Peyer's patch (tissue), 4 donors: ENCODE measurements at regions not wholly inside any gene's neighbourhood (a gene's known extent, or its start where the extent isn't known, plus 50 kb on each side); places are given as distances from the start of the nearest gene placed in this dataset.

Experiments used
- DNase-seq, 3 donors: peaks; one replicate each; pipeline ENCODE4 v3.0.0-alpha.2; 2017 to 2019
- H3K27ac ChIP-seq, 4 donors: fragments of 200-600 bp; sonication (generic); one replicate each; pipeline ENCODE4 v1.5.1; 2016 to 2019
- H3K27me3 ChIP-seq, 2 donors: fragments of 200-600 bp; sonication (generic); one replicate each; pipeline ENCODE4 v1.5.1; 2019
- H3K36me3 ChIP-seq, 3 donors: fragments of 200-600 bp; sonication (generic); one replicate each; pipeline ENCODE4 v1.5.1; 2016 to 2019
- H3K4me1 ChIP-seq, 4 donors: fragments of 200-600 bp; sonication (generic); one replicate each; pipeline ENCODE4 v1.5.1; 2016 to 2019
- H3K4me3 ChIP-seq, 4 donors: fragments of 200-600 bp; sonication (generic); 1 replicate in 3 of 4; 2 replicates in 1 of 4; pipeline ENCODE4 v1.5.1; 2016 to 2019; ENCODE audit warnings: mild to moderate bottlenecking in 1 of 4
- H3K9me3 ChIP-seq, 4 donors: fragments of 200-600 bp; sonication (generic); one replicate each; pipeline ENCODE4 v1.5.1; 2016 to 2019; ENCODE audit warnings: mild to moderate bottlenecking in 1 of 4
- CTCF ChIP-seq, 6 experiments: fragments of 450-650 bp in 4 of 6; fragments of 200-600 bp in 2 of 6; sonication (generic) in 1 of 6; IDR thresholded peaks; one replicate each; pipeline ENCODE4 v1.5.1; 2017 to 2019; ENCODE audit warnings: antibody characterized with exemption in 6 of 6, mild to moderate bottlenecking in 3 of 6, moderate library complexity in 1 of 6
- POLR2A ChIP-seq, 2 donors: fragments of 450-650 bp; IDR thresholded peaks; one replicate each; pipeline ENCODE4 v1.5.1; 2017; ENCODE audit warnings: antibody characterized with exemption in 2 of 2, mild to moderate bottlenecking in 2 of 2, moderate library complexity in 2 of 2

GRCh38 chr9:20226345-20226744, 396.0 kb downstream of the MLLT3 start:
- H3K4me1 ChIP-seq = no peaks in the 10 kb centered on the region
- no peaks in the 10 kb centered on the region for H3K9me3 ChIP-seq
- no peaks in the 10 kb centered on the region for H3K27me3 ChIP-seq
- TF ChIP-seq POLR2A (IDR thresholded peaks at IDR 0.05) (no peak), CTCF (IDR thresholded peaks at IDR 0.05) (no peak)
- no peak overlapping the region for H3K27ac ChIP-seq
- no peak for DNase-seq
- no peaks in the 10 kb centered on the region for H3K36me3 ChIP-seq
- no peak overlapping the region for H3K4me3 ChIP-seq

GRCh38 chr9:20225826-20226225, 396.5 kb downstream of the MLLT3 start:
- H3K36me3 ChIP-seq = no peaks in the 10 kb centered on the region
- H3K9me3 ChIP-seq = no peaks in the 10 kb centered on the region
- no peak overlapping the region for H3K27ac ChIP-seq
- no peak overlapping the region for H3K4me3 ChIP-seq
- DNase-seq = no peak
- TF ChIP-seq CTCF (IDR thresholded peaks at IDR 0.05) = no peak
- TF ChIP-seq POLR2A (IDR thresholded peaks at IDR 0.05) = no peak
- H3K4me1 ChIP-seq = no peaks in the 10 kb centered on the region
- H3K27me3 ChIP-seq = no peaks in the 10 kb centered on the region

GRCh38 chr9:20224756-20225155, 397.5 kb downstream of the MLLT3 start:
- Histone ChIP-seq H3K9me3 (no peaks in the 10 kb centered on the region), H3K4me3 (no peak overlapping the region), H3K27ac (no peak overlapping the region), H3K36me3 (no peaks in the 10 kb centered on the region), H3K27me3 (no peaks in the 10 kb centered on the region), H3K4me1 (no peaks in the 10 kb centered on the region)
- DNase-seq = no peak
- TF ChIP-seq POLR2A (IDR thresholded peaks at IDR 0.05) = no peak
- TF ChIP-seq CTCF (IDR thresholded peaks at IDR 0.05) = no peak

- H3K36me3 ChIP-seq = no peaks in the 10 kb centered on the region
- no peak for TF ChIP-seq POLR2A (IDR thresholded peaks at IDR 0.05)
- no peak for TF ChIP-seq CTCF (IDR thresholded peaks at IDR 0.05)
- no peaks in the 10 kb centered on the region for H3K9me3 ChIP-seq
Measured at GRCh38 chr9:20220286-20220685, 402.0 kb downstream of the MLLT3 start.

GRCh38 chr9:20219437-20219836, 402.9 kb downstream of the MLLT3 start:
- peak in 1 of 2 donors; percentile 22 for TF ChIP-seq POLR2A (IDR thresholded peaks at IDR 0.05)
- no peak for TF ChIP-seq CTCF (IDR thresholded peaks at IDR 0.05)
- Histone ChIP-seq H3K4me3 (no peak overlapping the region), H3K36me3 (no peaks in the 10 kb centered on the region), H3K4me1 (no peaks in the 10 kb centered on the region), H3K9me3 (no peaks in the 10 kb centered on the region), H3K27ac (no peak overlapping the region), H3K27me3 (no peaks in the 10 kb centered on the region)
- peak in 1 of 3 donors; percentile 52 for DNase-seq

More at GRCh38 chr9:20220286-20220685, 402.0 kb downstream of the MLLT3 start:
- no peak overlapping the region for H3K4me3 ChIP-seq
- DNase-seq = no peak
- no peak overlapping the region for H3K27ac ChIP-seq
- no peaks in the 10 kb centered on the region for H3K4me1 ChIP-seq
- H3K27me3 ChIP-seq = no peaks in the 10 kb centered on the region

- Histone ChIP-seq H3K36me3 (no peaks in the 10 kb centered on the region), H3K27ac (no peak overlapping the region), H3K9me3 (no peaks in the 10 kb centered on the region), H3K4me1 (no peaks in the 10 kb centered on the region), H3K4me3 (no peak overlapping the region), H3K27me3 (no peaks in the 10 kb centered on the region)
- no peak for TF ChIP-seq CTCF (IDR thresholded peaks at IDR 0.05)
- TF ChIP-seq POLR2A (IDR thresholded peaks at IDR 0.05) = no peak
- DNase-seq = no peak
Measured at GRCh38 chr9:20217596-20217995, 404.7 kb downstream of the MLLT3 start.
